ENCODE measurements at regions not wholly inside any gene's neighbourhood (a gene's known extent, or its start where the extent isn't known, plus 50 kb on each side); places are given as distances from the start of the nearest gene placed in this dataset.
"Not testable (repeated sequence)": the region's sequence is repeated elsewhere in the genome, so short reads cannot be mapped to it uniquely, and the experiment has no call there.

DNA sequence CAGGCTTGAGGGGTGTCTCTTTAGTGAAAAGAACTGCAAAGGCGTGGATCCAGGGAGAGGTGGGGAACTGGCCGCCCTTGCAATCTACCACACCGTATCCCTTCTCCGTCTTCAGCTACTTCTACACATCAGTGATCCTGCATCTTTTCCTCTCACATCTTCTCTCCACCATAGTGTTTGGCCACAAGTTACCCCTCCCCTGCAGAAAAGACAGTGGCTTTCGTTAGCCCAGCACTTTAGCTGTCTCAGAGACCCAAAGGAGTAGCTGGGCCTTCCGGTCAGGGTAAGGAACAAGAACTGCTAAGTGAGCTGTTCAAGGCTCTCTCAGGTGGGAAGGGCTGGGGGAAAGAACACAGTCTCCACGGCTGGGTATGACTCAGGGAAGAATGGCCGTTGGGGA is 158.4 kb downstream of the NDUFA12 start:
- intact Hi-C loops (cut with DNase I; ENCODE audit: low total_unique reads), result no loop called here
- DNase-seq, result no peak
- TF ChIP-seq POLR2A (IDR thresholded peaks at IDR 0.05), result no peak
- TF ChIP-seq, protein P1, sequence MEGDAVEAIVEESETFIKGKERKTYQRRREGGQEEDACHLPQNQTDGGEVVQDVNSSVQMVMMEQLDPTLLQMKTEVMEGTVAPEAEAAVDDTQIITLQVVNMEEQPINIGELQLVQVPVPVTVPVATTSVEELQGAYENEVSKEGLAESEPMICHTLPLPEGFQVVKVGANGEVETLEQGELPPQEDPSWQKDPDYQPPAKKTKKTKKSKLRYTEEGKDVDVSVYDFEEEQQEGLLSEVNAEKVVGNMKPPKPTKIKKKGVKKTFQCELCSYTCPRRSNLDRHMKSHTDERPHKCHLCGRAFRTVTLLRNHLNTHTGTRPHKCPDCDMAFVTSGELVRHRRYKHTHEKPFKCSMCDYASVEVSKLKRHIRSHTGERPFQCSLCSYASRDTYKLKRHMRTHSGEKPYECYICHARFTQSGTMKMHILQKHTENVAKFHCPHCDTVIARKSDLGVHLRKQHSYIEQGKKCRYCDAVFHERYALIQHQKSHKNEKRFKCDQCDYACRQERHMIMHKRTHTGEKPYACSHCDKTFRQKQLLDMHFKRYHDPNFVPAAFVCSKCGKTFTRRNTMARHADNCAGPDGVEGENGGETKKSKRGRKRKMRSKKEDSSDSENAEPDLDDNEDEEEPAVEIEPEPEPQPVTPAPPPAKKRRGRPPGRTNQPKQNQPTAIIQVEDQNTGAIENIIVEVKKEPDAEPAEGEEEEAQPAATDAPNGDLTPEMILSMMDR (IDR thresholded peaks at IDR 0.05), result no peak
- H3K27ac ChIP-seq, result no peak overlapping the region
- no peaks in the 10 kb centered on the region for H3K36me3 ChIP-seq
- H3K27me3 ChIP-seq, result no peaks in the 10 kb centered on the region
- H3K4me1 ChIP-seq, result no peaks in the 10 kb centered on the region
- H3K9me3 ChIP-seq, result no peaks in the 10 kb centered on the region
- H3K4me3 ChIP-seq, result no peak overlapping the region

DNA sequence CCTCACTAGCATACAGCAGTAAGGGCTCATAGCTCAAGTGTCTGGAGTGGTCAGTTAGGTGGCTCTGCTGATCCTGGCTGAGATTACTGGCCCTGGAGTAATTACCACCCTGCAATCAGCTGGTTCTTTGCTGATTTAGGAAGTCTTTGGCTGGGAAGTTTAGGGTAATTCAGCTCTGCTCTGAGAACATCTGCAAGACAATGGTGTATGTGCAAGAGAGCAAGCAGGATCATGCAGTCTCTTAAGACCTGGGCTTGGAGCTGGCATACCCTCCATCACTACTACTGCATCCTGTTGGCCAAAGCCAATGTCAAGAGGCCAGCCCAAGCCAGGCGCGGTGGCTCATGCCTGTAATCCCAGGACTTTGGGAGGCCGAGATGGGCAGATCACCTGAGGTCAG is 159.0 kb downstream of the NDUFA12 start:
- intact Hi-C loops (cut with DNase I; ENCODE audit: low total_unique reads), result no loop called here
- no peak for DNase-seq
- no peaks in the 10 kb centered on the region for H3K9me3 ChIP-seq
- H3K36me3 ChIP-seq, result no peaks in the 10 kb centered on the region
- H3K27me3 ChIP-seq, result no peaks in the 10 kb centered on the region
- TF ChIP-seq POLR2A (IDR thresholded peaks at IDR 0.05), result no peak
- TF ChIP-seq, protein P1 (IDR thresholded peaks at IDR 0.05), result no peak
- H3K27ac ChIP-seq, result no peak overlapping the region
- H3K4me3 ChIP-seq, result no peak overlapping the region
- H3K4me1 ChIP-seq, result no peaks in the 10 kb centered on the region

DNA sequence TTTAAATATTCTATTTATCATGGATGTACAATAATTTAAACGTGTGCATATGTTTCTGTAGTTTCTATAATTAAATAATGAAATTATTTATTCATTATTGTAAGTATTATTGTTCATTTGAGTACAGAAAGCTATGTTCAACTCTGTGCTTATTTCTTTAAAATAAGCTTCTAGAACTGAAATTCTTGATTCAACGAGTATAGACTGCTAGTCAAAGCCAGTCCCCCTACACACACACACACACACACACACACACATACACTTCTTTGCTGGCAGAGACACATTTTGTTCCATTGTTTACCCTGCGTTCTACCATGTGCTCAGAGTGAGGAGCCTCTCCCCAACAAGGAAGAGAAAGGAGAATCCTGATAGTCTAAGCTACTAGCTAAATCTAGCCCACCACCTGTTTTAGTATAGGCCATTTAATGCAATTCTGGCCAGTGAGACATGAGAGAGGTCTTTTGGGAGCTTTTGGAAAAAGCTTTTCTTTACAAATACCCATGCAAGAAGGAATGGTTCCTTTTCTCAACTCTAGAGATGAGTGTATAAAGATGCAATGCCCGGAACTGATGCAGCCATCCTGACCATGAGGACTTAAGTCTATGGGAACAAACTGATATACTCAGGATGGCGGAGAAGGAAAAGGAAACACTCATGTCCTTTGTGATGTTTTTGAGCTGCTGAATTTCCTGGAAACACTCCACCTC is 161.4 kb downstream of the NDUFA12 start:
- H3K36me3 ChIP-seq, result no peaks in the 10 kb centered on the region
- H3K9me3 ChIP-seq, result no peaks in the 10 kb centered on the region
- intact Hi-C loops (cut with DNase I; ENCODE audit: low total_unique reads), result no loop called here
- H3K4me3 ChIP-seq, result no peak overlapping the region
- TF ChIP-seq, protein P1 (IDR thresholded peaks at IDR 0.05), result no peak
- TF ChIP-seq POLR2A (IDR thresholded peaks at IDR 0.05), result no peak
- H3K27ac ChIP-seq, result no peak overlapping the region
- H3K27me3 ChIP-seq, result no peaks in the 10 kb centered on the region
- no peaks in the 10 kb centered on the region for H3K4me1 ChIP-seq
- no peak for DNase-seq

DNA sequence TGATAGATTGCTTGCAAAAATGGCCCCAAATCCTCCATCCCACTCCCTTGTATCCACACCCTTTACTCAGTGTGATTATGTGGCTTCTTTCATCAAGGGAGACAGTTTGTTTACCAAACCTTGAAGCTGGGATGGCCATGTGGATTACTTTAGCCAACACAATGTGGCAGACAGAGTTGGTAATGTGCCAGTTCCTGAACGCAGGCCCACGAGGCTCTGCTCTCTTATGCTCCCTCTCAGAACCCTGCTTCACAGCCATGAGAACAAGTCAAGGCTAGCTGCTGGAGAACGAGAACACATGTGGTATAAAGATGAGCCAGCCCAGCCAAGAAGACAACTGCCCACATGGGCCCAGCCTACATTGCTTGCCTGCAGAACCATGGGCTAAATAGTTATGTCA is 162.3 kb downstream of the NDUFA12 start:
- intact Hi-C loops (cut with DNase I; ENCODE audit: low total_unique reads), result no loop called here

DNA sequence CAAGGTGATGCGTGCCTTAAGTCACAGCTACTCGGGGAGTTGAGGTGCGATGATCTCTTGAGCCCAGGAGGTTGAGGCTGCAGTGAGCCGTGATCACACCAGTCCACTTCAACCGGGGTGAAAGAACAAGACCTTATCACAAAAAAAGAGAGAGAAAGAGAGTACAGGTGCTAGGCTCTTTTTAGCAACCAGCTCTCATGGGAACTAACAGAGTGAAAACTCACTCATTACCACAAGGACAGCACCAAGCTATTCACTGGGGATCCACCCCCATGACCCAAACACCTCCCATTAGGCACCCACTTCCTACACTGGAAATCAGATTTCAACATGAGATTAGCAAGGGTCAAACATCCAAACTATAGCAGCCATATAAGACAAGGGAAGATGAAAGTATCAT is 164.2 kb downstream of the NDUFA12 start:
- Histone ChIP-seq H3K4me1 (no peaks in the 10 kb centered on the region), H3K27ac (no peak overlapping the region), H3K4me3 (no peak overlapping the region), H3K9me3 (no peaks in the 10 kb centered on the region), H3K27me3 (no peaks in the 10 kb centered on the region), H3K36me3 (no peaks in the 10 kb centered on the region)
- DNase-seq, result no peak
- intact Hi-C loops (cut with DNase I; ENCODE audit: low total_unique reads), result no loop called here
- no peak for TF ChIP-seq POLR2A (IDR thresholded peaks at IDR 0.05)
- TF ChIP-seq, protein P1 (IDR thresholded peaks at IDR 0.05), result no peak

More for the DNA sequence above, 162.3 kb downstream of the NDUFA12 start:
- no peak for DNase-seq
- H3K27ac ChIP-seq, result no peak overlapping the region
- H3K36me3 ChIP-seq, result no peaks in the 10 kb centered on the region
- H3K27me3 ChIP-seq, result no peaks in the 10 kb centered on the region
- no peaks in the 10 kb centered on the region for H3K4me1 ChIP-seq
- no peaks in the 10 kb centered on the region for H3K9me3 ChIP-seq
- TF ChIP-seq, protein P1 (IDR thresholded peaks at IDR 0.05), result no peak
- TF ChIP-seq POLR2A (IDR thresholded peaks at IDR 0.05), result no peak
- no peak overlapping the region for H3K4me3 ChIP-seq

DNA sequence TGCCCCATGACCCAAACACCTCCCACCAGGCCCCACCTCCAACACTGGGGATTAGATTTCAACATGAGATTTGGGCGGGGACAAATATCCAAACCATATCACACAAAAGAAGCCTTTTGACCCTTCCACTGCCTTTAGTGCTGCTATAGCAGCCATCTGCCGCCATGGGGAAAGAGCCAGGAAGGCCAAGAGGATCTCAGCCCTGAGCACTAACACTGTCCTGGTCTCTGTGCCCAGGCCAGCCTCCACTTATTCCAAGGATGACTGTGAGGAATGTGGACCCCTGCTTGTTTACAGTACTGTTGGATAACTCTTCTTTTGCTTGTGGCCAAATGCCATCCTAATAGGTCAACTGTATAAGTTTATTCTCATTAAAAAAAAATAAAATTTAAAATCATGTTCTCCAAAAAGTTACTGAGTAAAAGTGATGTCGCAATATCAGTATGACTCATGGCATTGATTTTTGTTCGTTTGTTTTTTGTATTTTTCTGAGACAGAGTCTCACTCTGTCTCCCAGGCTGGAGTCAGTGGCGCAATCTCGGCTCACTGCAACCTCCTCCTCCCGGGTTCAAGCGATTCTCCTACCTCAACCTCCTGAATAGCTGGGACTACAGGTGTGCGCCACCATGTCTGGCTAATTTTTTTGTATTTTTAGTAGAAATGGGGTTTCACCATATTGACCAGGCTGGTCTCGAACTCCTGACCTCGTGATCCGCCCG is 166.4 kb downstream of the NDUFA12 start:
- DNase-seq; intact Hi-C loops (cut with DNase I; ENCODE audit: low total_unique reads); H3K27ac ChIP-seq: not testable (repeated sequence)

More for the DNA sequence above, 166.4 kb downstream of the NDUFA12 start:
- not testable (repeated sequence) for H3K4me3 ChIP-seq, H3K36me3 ChIP-seq, H3K4me1 ChIP-seq, H3K27me3 ChIP-seq, H3K9me3 ChIP-seq
